ENCODE measurements at regions not wholly inside any gene's neighbourhood (a gene's known extent, or its start where the extent isn't known, plus 50 kb on each side); places are given as distances from the start of the nearest gene placed in this dataset.
A peak's percentile ranks its signal among the peaks of the same experiment; 100 is the strongest.
"Not testable (repeated sequence)": the region's sequence is repeated elsewhere in the genome, so short reads cannot be mapped to it uniquely, and the experiment has no call there.

DNA sequence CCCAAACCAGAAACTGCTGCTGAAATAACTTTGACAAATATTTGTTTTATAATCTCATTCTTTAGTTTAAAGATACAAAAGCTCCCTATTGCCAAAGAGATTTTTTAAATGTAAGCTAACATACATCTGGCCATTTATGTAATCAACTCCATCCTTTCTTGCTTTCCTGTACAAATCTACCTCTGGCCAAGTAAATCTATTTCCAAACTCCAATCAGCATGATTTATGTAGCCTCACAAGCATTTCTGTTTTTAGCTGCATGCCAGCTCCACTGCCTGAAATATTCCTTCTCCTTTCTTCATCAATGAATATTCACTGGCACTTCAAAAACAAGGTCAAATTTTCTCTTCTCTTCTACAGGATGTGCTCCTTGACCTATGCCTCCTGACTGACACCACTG lies 80.0 kb downstream of the SHOX2 start:
- ATAC-seq (no peak), DNase-seq (no peak)
- intact Hi-C loops (cut with DNase I) = no loop called here

- intact Hi-C loops (cut with DNase I); DNase-seq; ATAC-seq: not testable (repeated sequence)
These were observed 86.3 kb downstream of the SHOX2 start for GRCh38 chr3:158019897-158020296.

- ATAC-seq (no peak), DNase-seq (no peak)
- intact Hi-C loops (cut with DNase I) = no loop called here
These were observed 87.8 kb downstream of the SHOX2 start for GRCh38 chr3:158018462-158018861.

DNA sequence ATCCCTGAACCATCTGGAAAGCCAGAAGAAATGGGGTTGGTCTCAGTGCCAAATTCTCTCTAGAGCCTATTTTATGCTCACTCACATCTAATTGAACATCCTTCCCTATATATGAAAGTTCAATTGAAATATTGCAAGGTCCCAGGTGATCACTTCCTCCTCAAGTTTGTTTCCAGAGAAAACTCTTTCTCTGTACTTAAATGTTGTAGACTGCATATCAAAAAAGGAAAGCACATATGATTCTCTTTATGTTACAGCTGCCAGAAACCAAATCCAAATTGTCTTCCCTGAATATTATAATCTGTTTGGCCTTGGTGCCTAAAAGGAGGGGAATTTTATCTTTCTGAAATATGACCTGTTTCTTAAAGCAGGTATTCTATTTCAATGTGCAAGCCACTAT lies 93.3 kb downstream of the SHOX2 start:
- DNase-seq (no peak), ATAC-seq (no peak)
- intact Hi-C loops (cut with DNase I) = no loop called here

GRCh38 chr3:158005391-158006100 lies 100.7 kb downstream of the SHOX2 start:
- intact Hi-C loops (cut with DNase I) = no loop called here
- no peak for DNase-seq
- no peak for ATAC-seq

GRCh38 chr3:157999246-157999645 lies 107.0 kb downstream of the SHOX2 start:
- ATAC-seq (no peak), DNase-seq (no peak)
- intact Hi-C loops (cut with DNase I) = no loop called here

GRCh38 chr3:157982359-157982758 lies 123.9 kb downstream of the SHOX2 start:
- intact Hi-C loops (cut with DNase I) = no loop called here
- ATAC-seq = no peak

GRCh38 chr3:157981819-157982218 lies 124.4 kb downstream of the SHOX2 start:
- no peak for ATAC-seq
- intact Hi-C loops (cut with DNase I) = no loop called here

More at GRCh38 chr3:157982359-157982758, 123.9 kb downstream of the SHOX2 start:
- no peak for DNase-seq

GRCh38 chr3:157979022-157979421 lies 127.2 kb downstream of the SHOX2 start:
- intact Hi-C loops (cut with DNase I) = no loop called here
- DNase-seq = no peak
- ATAC-seq = no peak

More at GRCh38 chr3:157981819-157982218, 124.4 kb downstream of the SHOX2 start:
- no peak for DNase-seq

DNA sequence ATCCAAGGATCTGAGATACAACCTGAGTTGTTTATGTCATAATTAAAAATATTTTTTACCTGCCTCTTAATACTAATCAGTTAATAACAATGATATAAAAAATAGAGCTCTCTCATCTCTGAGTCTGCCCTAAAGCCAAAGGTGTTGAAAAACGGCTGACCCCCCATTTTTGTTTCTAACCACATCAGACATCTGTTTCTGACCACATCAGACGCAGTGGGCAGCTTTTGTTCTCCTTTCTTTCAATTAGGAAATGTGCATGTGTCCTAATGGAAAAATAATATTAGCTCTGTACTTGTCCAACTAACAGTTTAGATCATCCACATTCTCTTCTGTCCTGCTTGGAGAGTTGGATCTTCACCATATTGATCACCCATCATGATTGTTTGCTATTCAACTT lies 144.6 kb downstream of the SHOX2 start:
- ATAC-seq = no peak
- intact Hi-C loops (cut with DNase I) = no loop called here
- no peak for DNase-seq

DNA sequence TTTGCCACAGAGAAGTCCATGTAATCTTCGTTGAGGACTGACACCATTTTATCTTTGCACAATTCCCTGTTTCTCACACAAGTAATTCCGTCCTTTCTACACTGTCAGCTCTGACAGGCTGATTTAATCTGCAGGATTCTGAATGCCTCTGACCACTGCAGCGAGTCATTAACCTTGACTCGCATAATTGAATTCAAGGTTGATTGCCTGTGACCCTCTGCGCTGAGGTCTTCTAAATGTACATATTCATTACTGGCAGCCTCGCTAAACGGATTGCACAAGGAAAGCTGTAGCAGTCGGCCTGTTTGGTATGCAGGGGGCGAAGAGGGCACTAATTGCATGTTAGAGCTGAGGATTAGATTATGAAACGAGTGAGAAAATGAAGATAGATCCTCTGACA lies 147.8 kb downstream of the SHOX2 start:
- ATAC-seq (no peak), DNase-seq (no peak)
- intact Hi-C loops (cut with DNase I) = no loop called here

DNA sequence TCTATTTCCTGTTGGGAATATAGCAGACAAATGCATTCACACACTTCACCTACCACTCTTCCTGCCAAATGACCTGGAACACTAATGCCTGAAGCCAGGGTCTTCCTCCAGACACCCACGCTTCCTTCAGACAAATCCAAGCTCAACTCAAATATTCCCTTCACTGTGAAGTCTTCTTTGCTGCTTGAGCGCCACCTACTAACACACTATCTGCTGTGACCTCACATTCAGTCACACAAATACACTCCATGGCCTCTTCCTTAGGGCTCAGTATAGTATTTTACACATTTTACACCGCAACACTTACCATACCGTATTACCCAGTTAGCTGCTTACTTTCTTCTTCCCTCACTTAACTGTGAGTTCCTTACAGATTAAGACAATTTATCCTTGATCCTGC lies 149.4 kb downstream of the SHOX2 start:
- no peak for ATAC-seq
- intact Hi-C loops (cut with DNase I) = no loop called here
- no peak for DNase-seq

- intact Hi-C loops (cut with DNase I) = no loop called here
- no peak for ATAC-seq
- DNase-seq = no peak
These were observed 150.0 kb downstream of the SHOX2 start for GRCh38 chr3:157956176-157956575.

DNA sequence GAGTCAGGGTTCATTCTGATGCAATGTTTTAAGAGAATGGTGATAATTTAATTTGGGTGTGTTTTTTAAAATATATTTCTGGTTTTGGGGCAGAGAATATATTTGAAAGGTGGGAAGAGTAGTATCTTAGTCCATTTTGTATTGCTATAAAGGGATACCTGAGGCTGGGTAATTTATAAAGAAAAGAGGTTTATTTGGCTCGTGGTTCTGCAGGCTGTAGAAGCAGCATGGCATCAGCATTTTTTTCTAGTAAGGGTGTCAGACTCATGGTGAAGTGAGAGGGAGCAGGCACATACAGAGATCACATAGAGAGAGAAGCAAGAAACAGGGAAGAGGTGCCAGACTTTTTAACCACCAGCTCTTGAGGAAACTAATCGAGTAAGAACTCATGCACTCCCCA lies 152.7 kb downstream of the SHOX2 start:
- intact Hi-C loops (cut with DNase I) = no loop called here
- DNase-seq (no peak), ATAC-seq (no peak)

DNA sequence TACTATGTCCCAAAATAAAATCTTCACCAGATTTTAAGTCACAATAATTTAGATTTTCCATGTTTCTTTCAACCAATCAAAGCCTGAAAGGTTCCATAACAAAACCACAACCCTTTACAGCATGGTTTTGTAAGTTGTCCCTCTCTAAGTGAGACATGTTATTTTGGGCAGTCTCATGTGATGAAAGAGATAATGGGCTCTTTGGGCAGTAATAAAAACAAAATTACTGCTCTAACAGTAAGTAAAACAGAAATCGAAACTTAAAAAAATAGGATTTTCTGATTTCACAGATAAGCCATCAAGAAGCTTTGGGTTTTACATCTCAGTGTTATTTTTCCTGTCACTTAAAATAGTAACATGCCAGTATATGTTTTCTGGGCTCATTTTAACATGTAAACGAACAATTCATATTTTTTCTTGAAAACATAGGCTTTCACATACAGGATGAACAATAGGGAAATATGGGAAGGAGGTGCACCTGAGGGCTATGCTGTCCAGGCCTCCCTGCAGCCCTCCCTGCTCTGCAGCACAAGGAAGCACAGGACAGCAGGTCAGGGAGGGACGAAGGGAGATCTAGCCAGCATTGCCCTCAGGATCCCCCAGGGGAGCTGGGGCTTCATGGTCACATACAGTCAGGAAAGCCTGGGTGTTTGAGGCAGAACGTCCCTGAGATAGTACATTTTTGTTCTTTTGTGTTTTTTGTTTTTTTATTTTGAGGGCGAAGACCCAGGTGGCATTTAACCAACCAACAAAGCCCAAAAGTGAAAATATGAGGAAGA lies 157.4 kb downstream of the SHOX2 start:
- ATAC-seq = no peak
- DNase-seq = no peak
- intact Hi-C loops (cut with DNase I) = no loop called here

GRCh38 chr3:157939166-157939565 lies 167.1 kb downstream of the SHOX2 start:
- no peak for DNase-seq
- intact Hi-C loops (cut with DNase I) = no loop called here
- ATAC-seq = no peak

DNA sequence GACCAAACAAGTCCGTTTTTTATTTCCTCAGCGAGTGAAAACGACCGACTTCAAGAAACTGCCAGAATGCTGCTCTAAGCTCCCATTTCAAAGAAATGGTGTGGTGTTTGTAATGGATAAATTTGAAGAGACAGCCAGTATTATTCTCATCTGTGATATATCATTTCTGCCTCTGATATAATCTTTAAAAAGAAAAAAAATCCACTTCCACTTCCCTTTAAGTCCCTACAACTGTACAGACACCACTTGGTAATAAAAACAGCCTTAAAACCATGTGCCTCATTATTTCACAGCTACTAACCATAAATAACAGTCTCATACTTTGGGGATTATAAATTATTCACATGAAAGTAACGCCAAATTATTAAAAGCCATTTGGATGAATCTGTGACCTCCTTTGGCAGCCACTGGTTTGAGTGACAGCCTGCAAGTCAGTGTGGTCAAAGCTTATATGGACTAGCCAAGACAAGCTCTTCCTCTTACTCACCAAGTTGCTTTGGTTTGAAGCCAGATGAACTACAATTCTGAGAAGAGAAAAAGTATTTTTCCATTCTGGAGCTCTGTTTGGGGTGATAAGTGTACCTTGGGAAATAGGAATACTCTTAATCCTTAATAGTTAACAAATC lies 168.0 kb downstream of the SHOX2 start:
- ATAC-seq = peak in 1 of 2 donors; percentile 50
- intact Hi-C loops (cut with DNase I) = no loop called here
- no peak for DNase-seq

- intact Hi-C loops (cut with DNase I) = no loop called here
- ATAC-seq (no peak), DNase-seq (no peak)
These were observed 174.7 kb downstream of the SHOX2 start for GRCh38 chr3:157931517-157931916.

DNA sequence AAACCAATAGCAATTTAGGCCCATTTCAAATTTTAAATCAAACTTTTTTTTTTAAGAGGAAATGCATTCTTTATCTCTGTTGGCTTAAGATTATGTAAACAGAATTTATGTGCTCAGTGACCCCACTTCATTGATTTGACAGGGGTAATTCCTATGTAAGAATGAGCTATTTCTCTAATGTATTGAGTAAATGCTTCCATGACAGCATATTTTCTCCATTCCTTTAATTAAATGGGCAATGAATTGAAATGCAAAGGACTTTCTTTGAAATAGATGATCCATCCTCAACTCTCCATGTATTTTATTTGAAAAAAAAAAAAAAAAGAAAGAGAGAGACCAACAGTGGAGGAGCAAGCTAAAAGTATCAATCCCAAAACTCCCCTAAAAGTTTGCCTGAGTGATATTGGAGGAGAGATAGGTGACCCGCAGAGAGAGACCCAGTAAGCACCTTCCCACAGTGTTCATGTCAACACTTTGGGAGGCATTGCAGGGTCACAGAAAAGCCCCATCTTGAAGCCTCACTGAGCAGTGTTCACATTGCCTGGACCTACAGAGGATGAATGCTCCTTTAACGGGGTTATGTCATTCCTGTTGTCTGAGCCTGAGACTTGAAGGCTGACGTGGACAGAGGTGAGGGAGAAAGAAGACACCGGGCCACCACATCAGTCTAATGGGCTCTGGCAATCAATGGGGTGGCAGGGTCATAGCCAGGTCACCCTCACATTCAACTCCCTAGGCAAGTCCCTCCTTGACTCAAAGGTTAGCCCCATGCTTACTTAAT lies 176.0 kb downstream of the SHOX2 start:
- intact Hi-C loops (cut with DNase I) = no loop called here
- ATAC-seq (no peak), DNase-seq (no peak)

DNA sequence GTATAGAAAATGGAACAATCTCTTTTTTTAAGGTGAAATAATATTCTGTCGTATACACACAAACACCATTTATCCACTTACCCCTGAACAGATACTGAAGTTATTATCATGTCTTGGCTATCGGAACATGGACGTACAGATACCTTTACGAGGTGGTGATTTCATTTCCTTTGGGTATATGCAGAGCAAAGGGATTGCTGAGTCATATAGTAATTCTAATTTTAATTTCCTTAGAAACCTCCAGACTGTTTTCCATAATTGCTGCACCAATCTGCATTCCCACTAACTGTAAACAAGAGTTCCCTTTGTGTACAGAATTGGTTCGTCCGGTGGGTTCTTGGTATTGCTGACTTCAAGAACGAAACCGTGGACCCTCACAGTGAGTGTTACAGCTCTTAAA lies 179.4 kb downstream of the SHOX2 start:
- ATAC-seq = no peak
- intact Hi-C loops (cut with DNase I) = no loop called here
- DNase-seq = no peak
